HG02571 (cell line): ENCODE measurements at regions not wholly inside any gene's neighbourhood (a gene's known extent, or its start where the extent isn't known, plus 50 kb on each side); places are given as distances from the start of the nearest gene placed in this dataset.

Experiments used
- ATAC-seq: cut with Tn5 transposase; IDR thresholded peaks from one replicate; pipeline ENCODE4 v1.9.1; 2021; ENCODE audit warnings: mild to moderate bottlenecking, moderate library complexity; ENCODE audit not compliant: unreplicated experiment

DNA sequence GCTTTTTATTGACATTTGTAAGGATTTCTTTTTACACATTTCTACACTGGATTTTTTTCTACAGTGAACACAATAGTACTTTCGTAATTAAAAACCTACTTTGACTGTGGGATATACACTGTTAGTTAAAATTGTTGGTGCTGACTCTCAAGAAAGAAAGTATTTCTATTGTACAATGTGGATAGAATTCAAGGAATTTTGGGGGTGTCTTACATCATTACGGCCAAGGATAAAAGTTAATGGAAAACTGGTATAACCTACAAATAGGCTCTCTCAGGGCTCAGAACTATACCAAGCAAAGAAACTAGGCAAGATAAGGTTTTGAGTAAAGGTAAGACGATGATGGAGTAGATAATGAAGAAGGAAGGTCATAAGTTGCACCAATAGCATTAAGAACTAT, 198.4 kb upstream of the PARD3B start:
- no peak for ATAC-seq

DNA sequence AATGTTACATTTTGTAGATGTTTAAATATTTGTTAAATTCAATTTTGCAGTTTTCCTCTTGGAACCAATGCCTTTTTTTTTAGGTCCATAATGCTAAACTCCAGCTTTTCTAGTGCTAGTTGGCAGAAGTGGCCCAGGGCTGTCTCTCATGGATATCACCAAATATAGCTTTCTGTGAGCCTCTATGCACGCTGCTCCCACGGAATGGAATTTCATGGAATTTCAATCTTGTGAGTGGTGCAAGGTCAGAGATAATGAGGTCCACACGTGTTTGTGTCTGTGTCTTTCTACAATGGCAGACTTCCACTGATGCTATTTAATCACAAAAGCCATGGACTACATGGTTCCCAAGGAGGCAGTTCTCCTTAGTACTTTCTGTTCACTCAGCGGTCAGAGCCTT, 191.5 kb upstream of the PARD3B start:
- ATAC-seq, result no peak

DNA sequence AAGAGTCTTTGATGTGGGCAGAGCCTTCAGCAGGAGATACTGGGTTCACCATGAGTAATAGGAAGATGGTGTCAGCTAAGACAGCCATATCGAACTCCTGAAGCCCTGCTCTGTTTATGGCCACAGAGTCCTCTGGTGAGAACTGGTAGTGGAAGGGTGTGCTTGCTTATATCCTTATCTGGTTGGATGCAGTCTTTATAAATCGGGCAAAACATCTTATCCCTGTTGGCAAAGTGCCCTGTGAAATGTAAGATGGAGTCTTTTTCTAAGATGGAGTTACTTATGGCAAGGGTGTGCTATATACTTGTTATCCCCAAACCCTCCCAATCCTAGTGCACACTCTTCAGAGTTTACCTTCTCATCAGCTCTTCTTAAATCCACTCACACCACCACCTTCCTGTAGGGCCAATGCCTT, 190.8 kb upstream of the PARD3B start:
- no peak for ATAC-seq

DNA sequence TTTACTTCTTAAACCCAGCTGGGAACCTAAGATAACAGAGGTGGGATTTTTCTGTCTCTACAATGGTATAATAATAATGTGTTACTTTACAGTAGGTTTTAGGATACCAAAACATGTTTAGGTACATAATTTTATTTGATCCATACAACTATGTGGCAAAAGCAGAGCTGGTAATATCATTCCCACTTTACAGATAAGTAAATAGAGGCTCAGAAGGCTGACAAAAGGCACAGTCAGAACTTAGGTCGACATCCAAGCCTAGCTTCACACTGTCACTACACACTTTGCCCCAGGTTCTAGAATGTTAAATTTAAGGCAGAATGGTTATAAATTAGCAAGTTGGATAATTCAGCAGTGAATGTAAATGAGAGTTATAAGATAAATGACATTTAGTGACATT, 189.6 kb upstream of the PARD3B start:
- ATAC-seq, result no peak

DNA sequence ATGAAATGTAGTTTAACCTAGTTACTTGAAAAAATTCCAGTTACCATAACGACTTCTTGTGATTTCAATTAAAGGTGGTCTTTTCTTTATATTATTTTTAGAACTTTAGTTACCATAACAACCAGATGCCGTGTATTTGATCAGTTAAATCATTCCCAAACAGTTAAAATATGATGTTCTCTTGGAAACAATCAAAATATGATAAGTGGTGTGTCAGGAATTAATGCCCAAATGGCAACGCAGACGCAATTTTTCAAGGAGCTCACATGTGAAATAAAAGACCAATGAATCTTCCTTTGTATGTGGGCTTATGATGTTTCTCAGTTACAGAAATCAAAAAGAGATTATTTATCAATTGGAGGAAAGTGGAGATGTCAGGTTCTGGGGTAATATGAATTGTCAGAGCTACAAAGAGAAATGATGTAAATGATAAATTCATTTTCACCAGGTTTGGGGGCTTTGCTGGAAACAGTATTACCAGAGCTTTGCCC, 189.1 kb upstream of the PARD3B start:
- ATAC-seq, result no peak

DNA sequence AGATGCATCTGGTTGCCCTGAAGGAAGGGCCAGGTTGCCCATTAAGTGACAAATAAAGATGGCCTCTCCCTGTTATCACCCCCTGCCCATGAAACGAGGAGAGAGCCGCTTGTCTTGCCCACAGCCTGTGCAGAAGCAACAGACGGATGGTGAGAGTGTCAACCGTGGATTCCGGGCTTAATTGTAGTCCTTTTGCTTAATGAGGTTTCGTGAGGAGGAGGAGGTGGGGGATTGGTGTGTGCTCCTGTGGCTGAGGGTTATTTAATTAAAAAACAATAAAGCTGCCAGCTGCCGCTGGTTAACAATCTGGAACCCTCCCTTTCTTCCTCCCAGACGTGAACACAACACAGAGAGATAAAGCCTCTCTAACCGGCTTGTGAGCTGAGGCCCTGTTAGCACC, 188.0 kb upstream of the PARD3B start:
- no peak for ATAC-seq

DNA sequence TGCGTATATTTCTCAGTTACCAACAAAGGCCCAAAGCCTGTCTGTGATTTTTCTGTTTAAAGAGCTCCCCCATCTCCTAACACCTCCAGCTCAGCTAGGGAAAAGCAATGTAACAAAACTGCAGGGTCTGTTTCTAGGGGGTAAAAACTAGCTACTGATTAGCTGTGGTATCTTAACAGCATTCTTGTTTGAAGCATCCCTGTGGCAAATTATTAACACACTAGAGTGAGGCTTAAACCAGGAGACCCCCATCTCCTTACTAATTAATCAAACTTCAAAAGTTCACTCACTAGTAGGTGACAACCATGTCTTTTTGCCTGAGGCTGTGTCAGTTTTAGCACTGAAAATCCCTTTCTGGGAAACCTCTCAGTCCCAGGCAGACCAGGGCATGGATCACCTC, 186.2 kb upstream of the PARD3B start:
- ATAC-seq, result no peak

DNA sequence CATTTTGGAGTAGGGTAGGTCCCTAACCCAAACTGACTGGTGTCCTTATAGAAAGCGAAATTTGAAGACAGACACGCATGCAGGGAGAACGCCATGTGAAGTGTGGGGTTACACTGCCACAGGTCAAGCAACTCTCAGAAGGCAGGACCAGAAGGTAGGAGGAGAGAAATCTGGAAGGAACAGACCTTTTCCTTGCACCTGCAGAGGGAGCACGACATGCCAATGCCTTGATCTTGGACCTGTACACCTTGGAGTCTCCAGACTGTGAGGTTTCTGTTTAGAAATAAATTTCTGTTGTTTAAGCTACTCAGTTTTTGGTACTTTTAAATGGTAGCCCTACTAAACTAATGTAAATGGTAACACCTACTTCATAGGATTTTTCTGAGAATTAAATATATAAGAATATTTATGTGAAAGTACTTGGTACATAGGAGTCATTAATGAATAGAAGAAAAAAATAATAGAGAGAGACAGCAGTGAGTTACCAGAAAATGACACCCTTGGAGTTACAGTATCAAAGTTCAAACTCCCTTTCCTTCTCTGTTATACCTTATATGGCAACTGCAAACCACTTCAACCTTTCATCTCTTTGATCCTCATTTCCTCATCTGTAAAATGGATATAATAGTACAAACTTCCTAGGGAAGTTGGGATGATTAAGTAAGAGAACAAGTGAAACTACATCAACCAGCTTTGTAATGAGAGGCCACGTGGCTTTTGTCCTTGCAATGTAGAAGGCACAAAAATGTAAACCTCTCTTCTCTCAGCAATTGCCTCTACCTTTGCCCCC, 184.9 kb upstream of the PARD3B start:
- ATAC-seq, result no peak

DNA sequence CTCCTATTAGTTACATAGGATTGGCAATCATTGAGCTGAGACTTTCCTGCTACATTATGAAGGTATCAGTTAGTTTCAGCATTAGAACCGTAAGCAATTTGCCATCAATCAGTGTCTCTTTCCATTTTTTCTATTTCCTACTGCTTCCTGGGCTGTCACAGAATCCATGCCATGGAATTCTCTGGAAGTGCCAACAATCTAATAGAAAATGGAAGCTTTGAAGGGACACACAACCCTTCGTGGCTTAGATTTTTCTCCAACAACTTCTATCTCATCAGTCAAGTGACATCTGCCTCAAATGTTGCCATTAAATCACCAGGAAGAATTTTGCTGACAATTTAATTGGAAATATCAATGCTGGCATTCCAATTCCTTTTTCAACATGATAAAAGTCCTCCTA, 183.5 kb upstream of the PARD3B start:
- ATAC-seq, result no peak

DNA sequence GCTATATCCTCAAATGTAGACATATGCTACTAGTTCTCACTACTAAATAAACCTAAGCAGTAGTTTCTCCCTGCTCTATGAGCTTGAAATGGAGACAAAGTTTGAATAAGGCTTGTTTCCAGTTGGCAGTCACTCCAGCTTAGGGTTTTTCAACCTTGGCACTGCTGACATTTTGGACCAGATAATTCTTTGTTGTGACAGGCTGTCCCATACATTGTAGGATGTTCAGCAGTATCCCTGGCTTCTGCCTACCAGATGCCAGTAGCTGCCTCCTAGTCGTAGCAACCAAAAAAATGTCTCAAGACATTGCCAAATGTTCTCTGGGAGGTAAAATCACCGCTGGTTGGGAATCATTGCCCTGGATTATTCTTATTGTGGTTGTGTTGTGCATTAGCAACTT, 182.7 kb upstream of the PARD3B start:
- no peak for ATAC-seq

DNA sequence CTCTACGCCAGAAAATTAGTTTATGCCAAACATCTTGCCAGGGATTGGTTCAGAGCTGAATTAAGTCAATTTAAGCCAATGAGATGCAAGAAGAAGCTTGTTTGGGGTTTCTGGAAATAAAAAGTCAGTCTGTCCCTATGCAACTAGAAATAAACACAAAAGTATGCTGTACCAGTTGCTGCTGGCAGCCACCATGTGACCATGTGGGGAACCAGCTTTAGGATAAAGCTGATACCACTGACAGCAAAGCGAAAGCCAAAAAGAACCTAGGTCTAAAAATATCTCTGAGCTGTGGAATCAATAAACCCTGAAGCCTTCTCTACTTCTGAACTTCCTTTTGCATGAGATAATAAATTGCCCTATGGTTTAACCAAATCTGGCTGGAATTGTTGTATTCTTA, 181.8 kb upstream of the PARD3B start:
- ATAC-seq, result no peak

DNA sequence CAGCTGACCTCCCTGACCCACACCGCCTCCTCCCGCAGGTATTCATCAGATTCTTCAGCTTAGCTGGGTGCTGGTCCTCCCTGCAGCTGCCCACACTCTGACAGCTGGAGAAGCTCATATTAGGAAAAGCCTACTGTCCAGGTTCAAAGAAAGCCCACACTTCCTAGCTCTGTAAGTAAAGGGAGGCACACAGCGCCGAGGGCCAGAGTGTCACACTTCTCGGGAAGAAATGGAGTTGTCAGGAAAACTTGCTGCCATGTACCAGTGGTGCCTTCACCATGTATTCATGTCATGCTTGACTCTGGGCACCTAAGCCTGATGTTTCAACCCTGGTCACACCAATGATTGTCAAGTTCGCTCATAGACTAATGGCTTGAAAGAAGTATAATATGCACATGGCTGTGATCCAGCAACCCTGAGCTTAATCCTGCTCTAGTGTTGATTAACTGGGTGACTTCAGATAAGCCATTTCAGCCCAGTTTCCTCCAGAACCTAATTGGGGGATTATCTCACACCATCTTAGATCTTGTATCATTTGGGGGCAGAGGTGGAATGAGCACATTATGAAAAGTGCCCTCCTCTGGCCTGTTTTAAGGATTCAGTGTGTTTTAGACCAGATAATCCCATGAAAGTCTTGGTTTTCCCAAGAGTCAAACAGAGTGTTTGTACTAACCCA, 180.3 kb upstream of the PARD3B start:
- no peak for ATAC-seq

DNA sequence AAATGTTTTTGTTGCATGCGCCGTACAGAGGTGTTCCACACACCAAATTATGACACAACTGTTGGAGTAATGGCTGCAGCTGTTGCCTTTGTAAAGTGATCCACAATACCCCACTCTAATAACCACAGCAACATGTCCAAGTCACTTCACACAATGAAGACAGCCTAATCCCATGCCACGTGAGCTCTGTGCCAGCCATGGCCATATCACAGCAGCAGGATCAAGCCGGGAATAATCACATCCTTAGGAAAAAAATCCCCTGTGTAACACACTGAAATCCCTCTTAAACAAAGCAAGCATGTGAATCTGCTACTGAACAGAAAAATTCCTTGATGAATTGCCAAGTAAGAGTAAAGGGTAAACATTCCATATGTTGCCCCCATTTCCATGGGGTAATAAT, 179.5 kb upstream of the PARD3B start:
- ATAC-seq, result no peak

DNA sequence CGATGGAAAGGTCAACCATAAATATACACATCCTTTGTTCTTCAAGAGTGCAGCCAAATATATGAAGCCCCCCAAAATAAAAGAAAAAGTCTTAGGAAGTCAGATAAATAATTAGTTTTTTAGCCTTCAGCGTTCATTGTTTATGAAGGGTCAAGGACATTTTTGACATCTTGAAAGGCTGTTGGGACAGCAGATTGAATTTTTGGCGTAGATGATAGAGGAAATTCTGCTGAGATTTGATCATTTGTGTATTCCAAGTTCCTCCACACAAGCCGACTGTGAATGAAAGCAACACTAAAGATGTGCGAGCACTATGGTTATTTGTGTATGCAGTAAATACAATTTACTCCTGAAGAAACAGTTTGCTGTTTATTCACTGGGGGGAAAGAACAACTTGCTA, 177.8 kb upstream of the PARD3B start:
- no peak for ATAC-seq

DNA sequence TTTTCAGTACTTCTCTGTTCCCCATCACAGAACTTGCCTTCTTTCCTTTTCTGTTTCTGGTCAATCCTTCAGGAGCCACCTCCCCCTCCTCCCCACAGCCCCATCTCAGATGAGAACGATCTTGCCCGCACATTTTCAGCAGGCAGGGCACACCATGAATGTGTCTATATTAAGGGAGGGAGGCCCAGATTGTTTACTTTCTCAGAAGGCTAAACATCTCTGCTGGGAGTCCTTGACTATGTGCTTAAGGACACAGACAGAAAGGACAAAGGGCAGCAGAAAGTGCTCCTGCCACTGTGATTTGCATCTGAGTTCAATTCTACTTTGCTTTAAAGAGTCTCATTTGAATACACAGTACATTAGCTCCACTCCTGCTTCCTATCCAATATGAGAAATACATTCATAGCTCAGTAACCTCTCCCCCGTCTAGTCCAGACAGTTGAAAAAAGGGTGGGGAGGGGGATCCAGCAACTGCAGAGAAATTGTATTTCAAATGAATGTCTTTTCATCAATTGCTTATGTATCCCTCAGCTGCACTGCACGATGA, 175.0 kb upstream of the PARD3B start:
- no peak for ATAC-seq

DNA sequence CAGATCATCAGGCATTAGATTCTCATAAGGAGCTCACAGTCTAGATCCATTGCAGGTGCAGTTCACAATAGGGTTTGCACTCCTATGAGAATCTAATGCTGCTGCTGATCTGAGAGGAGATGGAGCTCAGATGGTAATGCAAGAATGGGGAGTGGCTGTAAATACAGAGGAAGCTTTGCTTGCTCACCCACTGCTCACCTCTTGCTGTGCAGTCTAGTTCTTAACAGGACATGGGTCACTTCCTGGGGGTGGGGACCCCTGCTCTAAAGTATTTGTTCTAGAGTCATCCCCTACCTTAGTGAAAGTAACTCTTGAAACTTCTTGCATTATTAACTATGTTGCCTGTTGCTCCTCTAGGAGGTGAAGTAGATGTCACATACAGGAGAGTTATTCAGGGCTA, 171.3 kb upstream of the PARD3B start:
- no peak for ATAC-seq

DNA sequence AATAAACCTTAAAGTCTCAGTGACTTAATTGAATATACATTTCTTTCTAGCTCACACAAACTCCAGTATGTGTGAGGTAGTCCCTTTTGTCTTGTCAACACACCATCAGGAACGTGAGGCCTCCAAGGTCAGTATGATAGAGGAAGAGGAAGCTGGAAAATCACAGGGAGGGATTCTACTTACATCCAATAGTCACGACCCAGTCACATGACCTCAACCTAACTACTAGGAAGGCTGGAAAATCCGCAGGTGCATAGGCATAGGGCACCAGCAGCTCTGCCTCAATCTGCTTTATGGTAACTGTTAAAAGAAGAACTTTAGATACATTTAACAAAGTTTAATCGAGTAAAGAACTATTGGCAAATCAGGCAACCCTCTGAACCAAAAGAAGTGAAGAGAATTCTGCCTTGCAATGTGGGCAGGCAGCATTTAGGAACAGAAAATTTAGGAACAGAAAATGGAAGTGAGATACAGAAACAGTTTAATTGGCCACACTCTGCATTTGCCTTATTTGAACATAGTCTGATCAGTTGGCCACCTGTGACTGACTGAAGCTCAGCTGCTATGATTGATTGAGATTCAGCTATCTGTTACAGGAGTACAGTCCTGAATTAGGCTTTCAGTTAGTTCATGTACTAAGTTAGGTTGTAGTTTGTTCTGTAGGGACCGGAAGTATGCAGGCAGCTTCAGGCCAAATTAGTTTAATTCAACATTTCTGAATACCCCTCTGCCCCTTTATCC, 165.0 kb upstream of the PARD3B start:
- ATAC-seq, result no peak

DNA sequence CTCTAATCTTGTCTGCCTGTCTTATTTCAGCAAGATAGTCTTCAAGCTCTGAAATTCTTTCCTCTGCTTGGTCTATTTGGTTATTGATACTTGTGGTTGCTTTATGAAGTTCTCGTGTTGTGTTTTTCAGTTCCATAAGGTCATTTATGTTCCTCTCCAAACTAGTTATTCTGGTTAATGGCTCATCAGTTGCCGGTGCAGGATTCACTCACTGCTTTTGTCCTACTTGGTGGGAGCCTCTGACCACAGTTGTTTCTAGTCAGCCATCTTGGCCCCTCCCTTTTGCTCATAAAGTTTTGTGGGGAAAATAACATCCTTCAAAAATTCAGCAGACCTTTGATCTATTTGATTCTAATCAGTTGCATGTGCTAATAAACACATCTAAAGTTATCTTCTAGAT, 158.6 kb upstream of the PARD3B start:
- no peak for ATAC-seq

DNA sequence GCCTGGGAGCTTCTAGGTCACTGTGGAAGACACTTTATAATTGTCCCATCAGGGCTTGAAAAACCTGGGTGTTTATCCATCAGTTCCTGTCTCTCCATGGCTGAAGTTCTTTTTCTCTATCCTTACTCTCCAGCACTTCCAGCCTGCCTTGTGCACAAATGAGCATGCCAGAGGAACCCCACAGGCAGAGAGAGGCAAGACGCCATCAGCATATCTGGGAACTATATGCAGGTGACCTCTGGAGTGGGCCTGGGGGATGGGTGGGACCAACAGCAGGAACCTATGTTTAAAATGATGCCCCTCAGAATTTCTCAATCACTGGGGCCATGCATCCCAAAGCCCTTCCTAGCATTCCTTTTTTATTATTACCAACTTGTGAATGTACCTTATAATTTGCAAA, 156.2 kb upstream of the PARD3B start:
- ATAC-seq, result no peak

DNA sequence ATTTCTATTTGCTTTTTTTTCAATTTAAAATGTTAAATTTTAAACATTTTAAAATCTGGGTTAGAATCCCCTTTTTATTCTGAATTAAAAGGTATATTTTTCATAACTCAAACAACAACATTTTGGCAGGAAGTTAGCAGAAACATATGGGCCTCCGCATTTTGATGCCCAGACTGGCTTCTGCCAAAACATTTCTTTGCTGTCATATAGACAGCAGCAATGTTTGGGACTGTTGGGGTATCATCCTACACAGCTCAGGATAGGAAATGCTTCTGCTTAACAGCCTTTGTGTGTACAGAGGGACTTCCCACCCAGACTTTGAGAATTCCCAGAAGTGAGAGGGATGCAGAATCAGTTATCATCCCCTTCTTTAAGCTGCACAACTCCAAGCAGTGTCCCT, 155.4 kb upstream of the PARD3B start:
- ATAC-seq, result no peak

DNA sequence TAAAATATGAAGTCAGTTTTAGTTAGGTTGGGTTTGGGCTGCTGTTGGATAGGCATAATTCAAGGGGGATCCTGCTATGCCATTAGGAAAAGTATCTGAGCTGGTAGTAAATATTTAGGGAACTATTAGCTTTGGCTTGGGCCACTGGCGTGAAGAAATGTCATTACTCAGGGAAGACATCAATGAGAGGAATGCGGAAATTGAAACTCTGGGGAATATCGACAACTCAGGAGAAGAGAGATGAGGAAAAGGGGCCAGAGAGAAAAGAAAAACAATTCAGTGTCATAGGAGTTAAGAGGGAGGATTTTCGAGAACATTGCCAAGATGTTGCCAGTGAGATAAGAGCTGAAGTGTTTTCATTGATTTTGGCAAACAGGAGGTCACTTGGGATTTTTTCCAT, 149.7 kb upstream of the PARD3B start:
- no peak for ATAC-seq

DNA sequence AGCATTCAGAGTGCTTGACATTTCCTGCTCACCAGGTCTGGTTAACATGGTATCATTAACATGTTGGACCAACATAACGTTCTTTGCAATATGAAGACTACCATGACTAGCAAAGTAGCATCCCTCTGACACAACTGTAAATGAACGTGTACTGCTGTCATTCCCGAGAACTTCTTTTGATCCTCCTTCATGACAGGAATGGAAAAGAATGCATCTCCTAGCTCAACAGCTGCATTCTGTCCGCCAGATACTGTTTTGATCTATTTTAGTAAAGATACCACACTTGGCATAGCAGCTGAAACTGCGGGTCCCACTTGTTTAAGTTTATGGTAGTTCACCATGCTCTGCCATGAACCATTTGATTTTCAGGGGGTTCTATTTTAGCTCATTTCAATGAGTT, 144.2 kb upstream of the PARD3B start:
- no peak for ATAC-seq
